ENCODE measurements at regions not wholly inside any gene's neighbourhood (a gene's known extent, or its start where the extent isn't known, plus 50 kb on each side); places are given as distances from the start of the nearest gene placed in this dataset.

GRCh38 chr3:174398761-174399160 lies 460.4 kb upstream of the NAALADL2 start:
- Histone ChIP-seq H3K27me3 (no peaks in the 10 kb centered on the region), H3K36me3 (no peaks in the 10 kb centered on the region), H3K27ac (no peak overlapping the region), H3K9ac (ENCODE audit: low read depth in 2 of 2, low read length in 2 of 2) (no peak overlapping the region), H3K4me3 (no peak overlapping the region), H3K9me3 (no peaks in the 10 kb centered on the region), H3K4me1 (no peaks in the 10 kb centered on the region)
- intact Hi-C loops (cut with DNase I) = no loop called here
- no peak for DNase-seq
- TF ChIP-seq CTCF (IDR thresholded peaks at IDR 0.05) = no peak

- Histone ChIP-seq H3K27ac (no peak overlapping the region), H3K9me3 (no peaks in the 10 kb centered on the region), H3K36me3 (no peaks in the 10 kb centered on the region), H3K9ac (ENCODE audit: low read depth in 2 of 2, low read length in 2 of 2) (no peak overlapping the region), H3K4me3 (no peak overlapping the region), H3K4me1 (no peaks in the 10 kb centered on the region), H3K27me3 (no peaks in the 10 kb centered on the region)
- TF ChIP-seq CTCF (IDR thresholded peaks at IDR 0.05) = no peak
- DNase-seq = no peak
- intact Hi-C loops (cut with DNase I) = no loop called here
Measured at GRCh38 chr3:174403831-174404230, 455.3 kb upstream of the NAALADL2 start.

DNA sequence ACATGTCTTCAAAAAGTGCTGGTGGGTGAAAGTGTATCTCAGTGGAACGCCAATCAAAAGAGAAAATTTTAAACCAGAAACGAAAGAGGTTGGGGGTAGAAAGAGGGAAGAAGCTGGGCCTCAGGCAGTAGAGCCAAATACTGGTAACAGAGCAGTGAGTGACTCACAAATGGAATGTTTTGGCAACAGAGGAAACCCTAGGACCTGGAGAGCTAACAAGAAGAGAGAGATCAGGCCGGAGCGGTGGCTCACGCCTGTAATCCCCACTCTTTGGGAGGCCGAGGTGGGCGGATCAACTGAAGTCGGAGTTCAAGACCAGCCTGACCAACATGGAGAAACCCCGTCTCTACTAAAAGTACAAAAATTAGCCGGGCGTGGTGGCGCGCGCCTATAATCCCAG lies 450.8 kb upstream of the NAALADL2 start:
- intact Hi-C loops (cut with DNase I) = no loop called here
- Histone ChIP-seq H3K4me3 (no peak overlapping the region), H3K9me3 (no peaks in the 10 kb centered on the region)

GRCh38 chr3:174409086-174409743 lies 449.9 kb upstream of the NAALADL2 start:
- H3K4me3 ChIP-seq = no peak overlapping the region
- no peaks in the 10 kb centered on the region for H3K36me3 ChIP-seq
- intact Hi-C loops (cut with DNase I) = no loop called here
- TF ChIP-seq CTCF (IDR thresholded peaks at IDR 0.05) = no peak
- H3K27ac ChIP-seq = no peak overlapping the region
- H3K4me1 ChIP-seq = no peaks in the 10 kb centered on the region
- no peak for DNase-seq
- no peaks in the 10 kb centered on the region for H3K9me3 ChIP-seq
- no peak overlapping the region for H3K9ac ChIP-seq (ENCODE audit: low read depth in 2 of 2, low read length in 2 of 2)
- no peaks in the 10 kb centered on the region for H3K27me3 ChIP-seq

More for the DNA sequence above, 450.8 kb upstream of the NAALADL2 start:
- TF ChIP-seq CTCF (IDR thresholded peaks at IDR 0.05) = no peak
- Histone ChIP-seq H3K9ac (ENCODE audit: low read depth in 2 of 2, low read length in 2 of 2) (no peak overlapping the region), H3K36me3 (no peaks in the 10 kb centered on the region), H3K27ac (no peak overlapping the region), H3K27me3 (no peaks in the 10 kb centered on the region), H3K4me1 (no peaks in the 10 kb centered on the region)
- no peak for DNase-seq

DNA sequence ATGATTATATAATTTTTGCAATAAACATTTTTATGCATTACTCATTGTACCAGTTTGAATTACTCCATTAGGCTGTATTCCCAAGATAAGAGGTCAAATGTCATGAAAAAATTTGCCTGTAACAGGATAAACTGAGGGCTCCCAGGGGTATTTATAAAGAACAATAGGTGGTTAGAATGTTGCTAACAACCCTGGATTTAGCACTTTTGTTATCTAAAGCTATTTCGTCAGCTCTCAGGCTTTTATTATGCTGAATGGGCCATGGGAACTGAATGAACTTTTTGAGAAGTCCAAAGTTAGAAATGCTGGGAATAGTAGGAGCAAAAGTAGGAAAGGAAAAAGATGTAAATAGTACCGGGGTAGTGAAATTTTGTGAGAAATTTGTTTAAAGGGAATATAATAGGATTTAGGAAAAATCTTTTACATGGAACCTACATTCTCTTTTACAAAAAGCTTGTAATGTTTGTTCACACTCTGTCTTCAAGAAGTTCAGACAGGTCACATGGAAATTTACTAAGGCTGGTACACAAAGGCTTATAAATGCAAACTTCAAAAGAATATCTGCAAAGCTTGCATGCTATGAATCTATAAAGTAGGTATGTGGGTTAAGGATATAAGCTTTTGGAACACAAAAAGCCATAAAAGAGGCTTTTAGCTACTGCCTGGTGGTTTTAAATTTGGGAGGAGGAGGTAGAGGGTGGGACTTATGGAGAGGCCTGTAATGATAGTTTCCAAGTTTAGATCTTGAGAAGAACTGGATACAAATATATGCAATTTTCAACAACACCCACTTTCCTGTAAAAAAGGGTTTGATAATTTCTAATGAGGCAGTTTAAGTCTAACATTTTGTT lies 445.8 kb upstream of the NAALADL2 start:
- no peak overlapping the region for H3K4me3 ChIP-seq
- no peak overlapping the region for H3K9ac ChIP-seq (ENCODE audit: low read depth in 2 of 2, low read length in 2 of 2)
- no peak overlapping the region for H3K27ac ChIP-seq
- intact Hi-C loops (cut with DNase I) = no loop called here
- no peak for DNase-seq
- no peaks in the 10 kb centered on the region for H3K27me3 ChIP-seq
- no peak for TF ChIP-seq CTCF (IDR thresholded peaks at IDR 0.05)
- no peaks in the 10 kb centered on the region for H3K36me3 ChIP-seq
- H3K4me1 ChIP-seq = no peaks in the 10 kb centered on the region
- H3K9me3 ChIP-seq = no peaks in the 10 kb centered on the region
